ENCODE measurements at regions not wholly inside any gene's neighbourhood (a gene's known extent, or its start where the extent isn't known, plus 50 kb on each side); places are given as distances from the start of the nearest gene placed in this dataset.

GRCh38 chr9:78615372-78615771 is 318.4 kb downstream of the PSAT1 start:
- H3K27ac ChIP-seq = no peak overlapping the region
- H3K9me3 ChIP-seq (ENCODE audit: control insufficient read depth, low read length) = no peaks in the 10 kb centered on the region
- no peak overlapping the region for H3K4me3 ChIP-seq (ENCODE audit: low read depth, low read length)
- H3K4me1 ChIP-seq = no peaks in the 10 kb centered on the region
- H3K4me2 ChIP-seq (ENCODE audit: low read length) = no peak overlapping the region
- H2AFZ ChIP-seq = no peak overlapping the region
- TF ChIP-seq CTCF (IDR thresholded peaks at IDR 0.05) = no peak
- H3K9ac ChIP-seq = no peak overlapping the region
- H3K27me3 ChIP-seq (ENCODE audit: control insufficient read depth, insufficient read depth, low read length) = no peaks in the 10 kb centered on the region
- H3K79me2 ChIP-seq = no peaks in the 10 kb centered on the region
- H3K36me3 ChIP-seq (ENCODE audit: control insufficient read depth, insufficient read depth, low read length) = no peaks in the 10 kb centered on the region

- no peaks in the 10 kb centered on the region for H3K4me1 ChIP-seq
- H3K4me2 ChIP-seq (ENCODE audit: low read length) = no peak overlapping the region
- H3K79me2 ChIP-seq = no peaks in the 10 kb centered on the region
- no peak for TF ChIP-seq CTCF (IDR thresholded peaks at IDR 0.05)
- H3K36me3 ChIP-seq (ENCODE audit: control insufficient read depth, insufficient read depth, low read length) = no peaks in the 10 kb centered on the region
- H3K27me3 ChIP-seq (ENCODE audit: control insufficient read depth, insufficient read depth, low read length) = no peaks in the 10 kb centered on the region
- no peak overlapping the region for H3K4me3 ChIP-seq (ENCODE audit: low read depth, low read length)
- no peak overlapping the region for H3K9ac ChIP-seq
- H3K9me3 ChIP-seq (ENCODE audit: control insufficient read depth, low read length) = no peaks in the 10 kb centered on the region
- no peak overlapping the region for H2AFZ ChIP-seq
- no peak overlapping the region for H3K27ac ChIP-seq
These were observed 321.8 kb downstream of the PSAT1 start for GRCh38 chr9:78618735-78619134.

DNA sequence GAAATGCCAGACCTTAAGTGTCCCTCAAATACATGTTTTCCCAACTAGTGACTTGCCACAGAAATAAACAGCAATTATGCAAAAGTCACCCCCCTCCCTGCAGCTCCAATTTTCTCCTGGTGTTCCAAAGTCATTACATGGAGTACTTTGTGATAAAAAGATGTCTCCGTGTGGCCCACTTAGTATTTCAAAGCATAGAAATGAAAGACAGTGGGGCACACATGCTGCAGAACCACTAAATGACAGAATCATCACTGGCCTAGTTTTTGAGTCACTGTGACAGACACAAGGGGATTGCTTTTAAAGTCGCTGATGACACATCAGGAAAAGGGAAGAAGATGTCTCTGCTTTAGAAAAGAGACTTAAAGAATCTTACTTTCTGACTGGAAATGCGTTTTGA is 323.4 kb downstream of the PSAT1 start:
- Histone ChIP-seq H3K9ac (no peak overlapping the region), H3K27ac (no peak overlapping the region), H3K4me3 (ENCODE audit: low read depth, low read length) (no peak overlapping the region), H3K4me1 (no peaks in the 10 kb centered on the region), H3K36me3 (ENCODE audit: control insufficient read depth, insufficient read depth, low read length) (no peaks in the 10 kb centered on the region), H3K9me3 (ENCODE audit: control insufficient read depth, low read length) (no peaks in the 10 kb centered on the region), H2AFZ (no peak overlapping the region), H3K4me2 (ENCODE audit: low read length) (no peak overlapping the region), H3K79me2 (no peaks in the 10 kb centered on the region), H3K27me3 (ENCODE audit: control insufficient read depth, insufficient read depth, low read length) (no peaks in the 10 kb centered on the region)
- no peak for TF ChIP-seq CTCF (IDR thresholded peaks at IDR 0.05)

DNA sequence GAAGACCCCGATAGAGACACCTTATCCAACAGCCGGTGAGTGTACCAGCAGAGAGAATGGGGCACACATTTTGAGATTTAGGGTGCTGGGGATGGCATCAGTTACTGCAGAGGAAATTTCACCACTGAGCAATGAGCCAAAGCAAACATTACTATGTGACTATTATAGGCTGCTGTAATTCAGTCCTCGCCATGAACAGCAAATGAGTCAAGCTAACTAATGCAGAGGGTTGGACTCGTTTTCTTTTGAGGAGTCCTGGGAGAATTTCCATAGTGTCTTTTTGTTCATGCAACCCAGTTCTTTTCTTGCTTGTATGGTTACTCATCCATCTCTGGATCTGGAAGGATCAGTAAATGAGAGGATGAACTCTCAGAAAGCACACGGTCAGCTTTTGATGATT is 323.8 kb downstream of the PSAT1 start:
- Histone ChIP-seq H3K4me2 (ENCODE audit: low read length) (no peak overlapping the region), H3K27ac (no peak overlapping the region), H3K79me2 (no peaks in the 10 kb centered on the region), H3K4me3 (ENCODE audit: low read depth, low read length) (no peak overlapping the region), H3K27me3 (ENCODE audit: control insufficient read depth, insufficient read depth, low read length) (no peaks in the 10 kb centered on the region), H3K36me3 (ENCODE audit: control insufficient read depth, insufficient read depth, low read length) (no peaks in the 10 kb centered on the region), H2AFZ (no peak overlapping the region), H3K4me1 (no peaks in the 10 kb centered on the region), H3K9ac (no peak overlapping the region), H3K9me3 (ENCODE audit: control insufficient read depth, low read length) (no peaks in the 10 kb centered on the region)
- no peak for TF ChIP-seq CTCF (IDR thresholded peaks at IDR 0.05)

GRCh38 chr9:78622126-78622525 is 325.2 kb downstream of the PSAT1 start:
- H3K36me3 ChIP-seq (ENCODE audit: control insufficient read depth, insufficient read depth, low read length) = no peaks in the 10 kb centered on the region
- H3K9me3 ChIP-seq (ENCODE audit: control insufficient read depth, low read length) = no peaks in the 10 kb centered on the region
- H3K4me1 ChIP-seq = no peaks in the 10 kb centered on the region
- no peak overlapping the region for H3K27ac ChIP-seq
- H3K9ac ChIP-seq = no peak overlapping the region
- H3K4me3 ChIP-seq (ENCODE audit: low read depth, low read length) = no peak overlapping the region
- H3K4me2 ChIP-seq (ENCODE audit: low read length) = no peak overlapping the region
- TF ChIP-seq CTCF (IDR thresholded peaks at IDR 0.05) = no peak
- no peak overlapping the region for H2AFZ ChIP-seq
- H3K27me3 ChIP-seq (ENCODE audit: control insufficient read depth, insufficient read depth, low read length) = no peaks in the 10 kb centered on the region
- H3K79me2 ChIP-seq = no peaks in the 10 kb centered on the region
